MM.1S (cell line): ENCODE measurements at regions not wholly inside any gene's neighbourhood (a gene's known extent, or its start where the extent isn't known, plus 50 kb on each side); places are given as distances from the start of the nearest gene placed in this dataset.

Experiments used
- DNase-seq: peaks from one replicate; pipeline ENCODE4 v3.0.0-alpha.2; 2015
- H2AFZ ChIP-seq: fragments of 300-600 bp; sonication (generic); 2 replicates; pipeline ENCODE4 v1.6.0; 2016; ENCODE audit warnings: antibody characterized with exemption, low read length
- H3F3A ChIP-seq: fragments of 300-600 bp; sonication (generic); 2 replicates; pipeline ENCODE4 v1.6.1; 2016; ENCODE audit warnings: mild to moderate bottlenecking, antibody characterized with exemption, low read length, moderate library complexity, mixed read lengths; ENCODE audit not compliant: insufficient read depth
- H3K27ac ChIP-seq: fragments of 300-600 bp; sonication (generic); 2 replicates; pipeline ENCODE4 v1.5.1; 2016; ENCODE audit warnings: mild to moderate bottlenecking, low read length
- H3K27me3 ChIP-seq: fragments of 300-600 bp; sonication (generic); replicated peaks from 2 replicates; pipeline ENCODE4 v1.6.0; 2016; ENCODE audit warnings: low read length; ENCODE audit not compliant: insufficient read depth
- H3K36me3 ChIP-seq: fragments of 300-600 bp; sonication (generic); replicated peaks from 2 replicates; pipeline ENCODE4 v1.6.1; 2016; ENCODE audit warnings: mild to moderate bottlenecking, low read length, mixed read lengths; ENCODE audit not compliant: insufficient read depth
- H3K4me1 ChIP-seq: fragments of 300-600 bp; sonication (generic); 2 replicates; pipeline ENCODE4 v1.6.1; 2016; ENCODE audit warnings: low read length, mixed read lengths
- H3K4me2 ChIP-seq: fragments of 300-600 bp; sonication (generic); 2 replicates; pipeline ENCODE4 v1.6.0; 2016; ENCODE audit warnings: low read depth, low read length
- H3K4me3 ChIP-seq: fragments of 300-600 bp; sonication (generic); 2 replicates; pipeline ENCODE4 v1.5.1; 2016; ENCODE audit warnings: low read length, mixed read lengths
- H3K79me2 ChIP-seq: fragments of 300-600 bp; sonication (generic); 2 replicates; pipeline ENCODE4 v1.6.1; 2016; ENCODE audit warnings: mixed run types, low read length, mixed read lengths
- H3K9ac ChIP-seq: fragments of 300-600 bp; sonication (generic); 2 replicates; pipeline ENCODE4 v1.6.1; 2016; ENCODE audit warnings: low read length, mixed read lengths
- H3K9me2 ChIP-seq: fragments of 300-600 bp; sonication (generic); replicated peaks from 2 replicates; pipeline ENCODE4 v1.6.1; 2016; ENCODE audit warnings: mild to moderate bottlenecking, low read length, mixed read lengths; ENCODE audit not compliant: insufficient read depth
- H3K9me3 ChIP-seq: fragments of 300-600 bp; sonication (generic); replicated peaks from 2 replicates; pipeline ENCODE4 v1.6.1; 2016; ENCODE audit warnings: mild to moderate bottlenecking, low read length, mixed read lengths; ENCODE audit not compliant: insufficient read depth
- H4K20me1 ChIP-seq: fragments of 300-600 bp; sonication (generic); 2 replicates; pipeline ENCODE4 v1.6.1; 2016; ENCODE audit warnings: mild to moderate bottlenecking, low read length, moderate library complexity, mixed read lengths; ENCODE audit not compliant: insufficient read depth
- CTCF ChIP-seq: fragments of 300-600 bp; sonication (generic); IDR thresholded peaks from 2 replicates; pipeline ENCODE4 v1.5.1; 2016; ENCODE audit warnings: antibody characterized with exemption, low read length, mixed read lengths
- EZH2 ChIP-seq: fragments of 300-600 bp; sonication (generic); optimal IDR thresholded peaks from 2 replicates; pipeline ENCODE3; 2017; ENCODE audit warnings: low read depth, mild to moderate bottlenecking, antibody characterized with exemption, low read length, mixed read lengths
- EZH2phosphoT487 ChIP-seq: fragments of 300-600 bp; sonication (generic); IDR thresholded peaks from 2 replicates; pipeline ENCODE4 v1.6.1; 2018; ENCODE audit warnings: antibody characterized with exemption, low read length

GRCh38 chr1:60153961-60154360, 80.4 kb upstream of the C1orf87 start:
- Histone ChIP-seq H3K27me3 (no peaks in the 10 kb centered on the region), H3K4me1 (no peaks in the 10 kb centered on the region), H3K4me3 (no peak overlapping the region), H3K4me2 (no peak overlapping the region), H3K9ac (no peak overlapping the region), H3F3A (no peaks in the 10 kb centered on the region), H4K20me1 (no peaks in the 10 kb centered on the region), H3K36me3 (no peaks in the 10 kb centered on the region), H3K79me2 (no peaks in the 10 kb centered on the region), H3K9me3 (no peaks in the 10 kb centered on the region), H2AFZ (no peak overlapping the region), H3K27ac (no peak overlapping the region), H3K9me2 (no peaks in the 10 kb centered on the region)
- TF ChIP-seq EZH2 (no peak), EZH2phosphoT487 (no peak), CTCF (no peak)
- no peak for DNase-seq

GRCh38 chr1:60152891-60153290, 79.3 kb upstream of the C1orf87 start:
- H3K9me3 ChIP-seq, result no peaks in the 10 kb centered on the region
- TF ChIP-seq EZH2 (no peak), EZH2phosphoT487 (no peak), CTCF (no peak)

GRCh38 chr1:60151311-60151710, 77.7 kb upstream of the C1orf87 start:
- Histone ChIP-seq H3K4me3 (no peak overlapping the region), H3K27ac (no peak overlapping the region), H3K4me2 (no peak overlapping the region), H3K4me1 (no peaks in the 10 kb centered on the region), H3F3A (no peaks in the 10 kb centered on the region), H4K20me1 (no peaks in the 10 kb centered on the region), H3K27me3 (no peaks in the 10 kb centered on the region), H3K79me2 (no peaks in the 10 kb centered on the region), H3K9me2 (no peaks in the 10 kb centered on the region), H3K9ac (no peak overlapping the region), H2AFZ (no peak overlapping the region), H3K9me3 (no peaks in the 10 kb centered on the region), H3K36me3 (no peaks in the 10 kb centered on the region)
- no peak for TF ChIP-seq EZH2phosphoT487
- no peak for TF ChIP-seq EZH2
- no peak for TF ChIP-seq CTCF
- no peak for DNase-seq

More at GRCh38 chr1:60152891-60153290, 79.3 kb upstream of the C1orf87 start:
- H2AFZ ChIP-seq, result no peak overlapping the region
- no peak overlapping the region for H3K4me2 ChIP-seq
- H3K4me1 ChIP-seq, result no peaks in the 10 kb centered on the region
- H3K27me3 ChIP-seq, result no peaks in the 10 kb centered on the region
- no peak overlapping the region for H3K9ac ChIP-seq
- no peaks in the 10 kb centered on the region for H4K20me1 ChIP-seq
- H3K9me2 ChIP-seq, result no peaks in the 10 kb centered on the region
- no peak overlapping the region for H3K27ac ChIP-seq
- H3K36me3 ChIP-seq, result no peaks in the 10 kb centered on the region
- no peaks in the 10 kb centered on the region for H3K79me2 ChIP-seq
- no peak overlapping the region for H3K4me3 ChIP-seq
- DNase-seq, result no peak
- H3F3A ChIP-seq, result no peaks in the 10 kb centered on the region
